ENCODE measurements at regions not wholly inside any gene's neighbourhood (a gene's known extent, or its start where the extent isn't known, plus 50 kb on each side); places are given as distances from the start of the nearest gene placed in this dataset.

GRCh38 chr5:61995486-61995885 lies 310.5 kb upstream of the KIF2A start:
- TF ChIP-seq YY1 (IDR thresholded peaks at IDR 0.05; ENCODE audit: insufficient read depth, insufficient read length) (no peak), ZNF274 (IDR thresholded peaks at IDR 0.05; ENCODE audit: low read depth, low read length) (no peak), SUZ12 (IDR thresholded peaks at IDR 0.05; ENCODE audit: extremely low read depth, insufficient read depth, insufficient read length) (no peak)

Measured in NT2/D1 (cell line).